Left ventricle myocardium inferior (tissue), 1 donor: ENCODE measurements at regions not wholly inside any gene's neighbourhood (a gene's known extent, or its start where the extent isn't known, plus 50 kb on each side); places are given as distances from the start of the nearest gene placed in this dataset.
A peak's percentile ranks its signal among the peaks of the same experiment; 100 is the strongest.
"Not testable (repeated sequence)": the region's sequence is repeated elsewhere in the genome, so short reads cannot be mapped to it uniquely, and the experiment has no call there.

Source experiments
- DNase-seq: peaks from one replicate; pipeline ENCODE4 v3.0.0-alpha.2; 2020
- H3K27ac ChIP-seq: fragments of 200-600 bp; replicated peaks from 2 replicates; pipeline ENCODE4 v1.8.0; 2021
- H3K27me3 ChIP-seq: fragments of 200-600 bp; 2 replicates; pipeline ENCODE4 v1.8.0; 2021; ENCODE audit warnings: low read depth
- H3K36me3 ChIP-seq: fragments of 200-600 bp; 2 replicates; pipeline ENCODE4 v1.8.0; 2021
- H3K4me1 ChIP-seq: fragments of 200-600 bp; 2 replicates; pipeline ENCODE4 v1.8.0; 2021
- H3K4me3 ChIP-seq: fragments of 200-600 bp; 2 replicates; pipeline ENCODE4 v1.8.0; 2021; ENCODE audit warnings: mild to moderate bottlenecking, moderate library complexity
- H3K9me3 ChIP-seq: fragments of 200-600 bp; replicated peaks from 2 replicates; pipeline ENCODE4 v1.8.0; 2021
- intact Hi-C: fragments of 100-400 bp; cut with micrococcal nuclease; formaldehyde crosslinking; loops from one replicate; pipeline ENCODE4 v1.11.0; 2022
- TF ChIP-seq, protein P1 (sequence below): fragments of 200-600 bp; IDR thresholded peaks from 2 replicates; pipeline ENCODE4 v1.8.0; 2021; ENCODE audit warnings: antibody characterized with exemption, mild to moderate bottlenecking, borderline replicate concordance
- donor health status: DM: no; HTN: yes; CAD: no; lungs with severe emphysema.

DNA sequence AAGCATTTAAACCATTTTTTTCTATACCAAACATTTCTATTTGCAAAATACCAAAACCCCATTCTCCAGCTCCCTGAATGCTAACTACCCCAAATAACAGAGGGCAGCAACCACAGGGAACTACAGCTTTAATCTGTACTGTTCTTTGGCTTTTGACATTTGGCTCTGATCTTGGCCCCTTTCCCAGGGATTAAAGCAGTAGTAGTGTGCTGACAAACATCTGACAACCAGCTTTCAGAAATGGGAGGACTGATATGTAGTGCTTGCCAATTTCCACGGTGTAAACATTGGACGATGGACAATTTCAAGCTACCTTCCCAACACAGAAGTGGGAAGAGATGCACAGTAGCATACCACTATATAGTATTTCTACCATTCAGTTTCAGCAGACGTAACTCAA is 88.4 kb upstream of the TEAD1 start:
- Histone ChIP-seq H3K27ac (peak overlapping the region; percentile 3), H3K4me1 (peaks cover 15% of the 10 kb centered on the region), H3K4me3 (no peak overlapping the region), H3K9me3 (no peaks in the 10 kb centered on the region), H3K36me3 (no peaks in the 10 kb centered on the region), H3K27me3 (no peaks in the 10 kb centered on the region)
- TF ChIP-seq, protein P1, sequence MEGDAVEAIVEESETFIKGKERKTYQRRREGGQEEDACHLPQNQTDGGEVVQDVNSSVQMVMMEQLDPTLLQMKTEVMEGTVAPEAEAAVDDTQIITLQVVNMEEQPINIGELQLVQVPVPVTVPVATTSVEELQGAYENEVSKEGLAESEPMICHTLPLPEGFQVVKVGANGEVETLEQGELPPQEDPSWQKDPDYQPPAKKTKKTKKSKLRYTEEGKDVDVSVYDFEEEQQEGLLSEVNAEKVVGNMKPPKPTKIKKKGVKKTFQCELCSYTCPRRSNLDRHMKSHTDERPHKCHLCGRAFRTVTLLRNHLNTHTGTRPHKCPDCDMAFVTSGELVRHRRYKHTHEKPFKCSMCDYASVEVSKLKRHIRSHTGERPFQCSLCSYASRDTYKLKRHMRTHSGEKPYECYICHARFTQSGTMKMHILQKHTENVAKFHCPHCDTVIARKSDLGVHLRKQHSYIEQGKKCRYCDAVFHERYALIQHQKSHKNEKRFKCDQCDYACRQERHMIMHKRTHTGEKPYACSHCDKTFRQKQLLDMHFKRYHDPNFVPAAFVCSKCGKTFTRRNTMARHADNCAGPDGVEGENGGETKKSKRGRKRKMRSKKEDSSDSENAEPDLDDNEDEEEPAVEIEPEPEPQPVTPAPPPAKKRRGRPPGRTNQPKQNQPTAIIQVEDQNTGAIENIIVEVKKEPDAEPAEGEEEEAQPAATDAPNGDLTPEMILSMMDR, result no peak
- no peak for DNase-seq
- intact Hi-C loops, result no loop called here

DNA sequence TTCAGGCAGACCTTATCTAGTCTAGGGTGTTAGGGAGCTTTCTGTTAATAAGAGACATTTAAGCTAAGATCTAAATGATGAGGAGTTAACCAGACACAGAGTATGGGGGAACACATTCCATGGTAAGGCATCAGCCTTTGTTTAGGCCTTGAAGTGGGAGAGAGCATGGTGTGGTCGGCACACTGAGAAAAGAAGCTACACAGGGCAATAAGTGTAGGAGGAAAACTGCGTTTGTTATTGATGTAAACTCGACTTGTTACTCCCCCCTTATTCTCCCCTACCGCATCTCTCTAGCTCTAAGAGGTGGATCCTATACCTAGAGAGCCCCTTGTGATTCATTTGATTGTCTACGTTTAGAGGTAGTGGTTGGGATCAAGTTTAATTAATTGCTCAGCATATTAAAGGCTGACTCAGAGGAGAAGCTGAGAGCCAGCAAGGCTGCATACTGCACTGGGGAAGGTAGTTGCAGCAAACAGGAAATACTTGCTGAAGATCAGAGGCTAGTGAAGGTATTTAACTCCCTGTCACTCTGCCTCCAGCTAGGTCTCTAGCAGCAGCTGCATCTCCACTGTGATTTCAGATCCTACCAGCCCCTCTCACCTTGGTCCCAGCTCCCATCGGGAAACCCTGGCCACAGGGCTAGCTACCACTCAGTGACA is 86.8 kb upstream of the TEAD1 start:
- Histone ChIP-seq H3K27me3 (no peaks in the 10 kb centered on the region), H3K27ac (no peak overlapping the region), H3K9me3 (no peaks in the 10 kb centered on the region), H3K36me3 (no peaks in the 10 kb centered on the region), H3K4me1 (peaks cover 22% of the 10 kb centered on the region), H3K4me3 (no peak overlapping the region)
- TF ChIP-seq, protein P1, result no peak
- intact Hi-C loops, result no loop called here
- DNase-seq, result no peak

DNA sequence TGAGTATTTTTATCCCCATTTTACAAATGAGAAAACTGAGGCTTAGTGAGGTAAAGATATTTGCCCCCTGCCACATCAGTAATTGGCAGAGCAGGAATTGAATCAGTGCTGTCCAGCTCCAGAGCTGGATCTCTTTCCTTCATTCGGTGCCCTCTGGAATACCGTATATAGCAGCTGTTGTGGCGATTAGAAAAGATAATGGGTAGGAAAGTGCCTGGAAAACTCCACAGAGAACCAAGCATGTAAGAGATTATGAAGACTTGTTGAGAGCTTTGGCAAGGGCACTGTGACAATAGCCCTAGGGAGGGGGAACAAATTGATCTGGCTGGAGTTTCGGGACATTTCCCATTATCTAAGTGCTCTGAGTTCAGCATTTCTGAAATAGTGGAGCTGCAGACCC is 82.5 kb upstream of the TEAD1 start:
- H3K9me3 ChIP-seq, result peaks cover 7% of the 10 kb centered on the region
- DNase-seq, result no peak
- H3K27me3 ChIP-seq, result no peaks in the 10 kb centered on the region
- peaks cover 7% of the 10 kb centered on the region for H3K4me1 ChIP-seq
- H3K27ac ChIP-seq, result peak overlapping the region; percentile 22
- intact Hi-C loops, result no loop called here
- H3K4me3 ChIP-seq, result no peak overlapping the region
- H3K36me3 ChIP-seq, result no peaks in the 10 kb centered on the region
- TF ChIP-seq, protein P1, result no peak

DNA sequence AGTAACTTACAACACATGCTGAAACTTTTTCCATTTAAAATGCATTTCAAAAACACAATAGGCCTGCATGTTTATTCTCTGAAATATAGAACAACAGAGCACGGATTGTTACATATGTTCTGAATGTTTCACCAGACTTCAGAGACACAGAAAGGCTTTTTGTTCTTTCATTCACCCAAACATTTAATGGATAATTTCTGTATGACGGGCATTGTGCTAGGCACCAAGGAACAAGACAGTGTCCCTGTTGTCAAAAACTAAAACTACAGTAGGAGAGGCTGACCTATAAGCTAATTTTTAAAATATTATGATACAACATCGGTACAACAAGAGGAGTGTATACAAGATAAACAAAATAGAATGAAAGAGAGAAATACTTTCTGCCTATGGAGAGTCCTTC is 81.9 kb upstream of the TEAD1 start:
- peaks cover 7% of the 10 kb centered on the region for H3K9me3 ChIP-seq
- peak overlapping the region; percentile 22 for H3K27ac ChIP-seq
- H3K4me1 ChIP-seq, result peaks cover 7% of the 10 kb centered on the region
- DNase-seq, result no peak
- no peaks in the 10 kb centered on the region for H3K27me3 ChIP-seq
- H3K36me3 ChIP-seq, result no peaks in the 10 kb centered on the region
- no peak overlapping the region for H3K4me3 ChIP-seq
- TF ChIP-seq, protein P1, result no peak
- intact Hi-C loops, result no loop called here

DNA sequence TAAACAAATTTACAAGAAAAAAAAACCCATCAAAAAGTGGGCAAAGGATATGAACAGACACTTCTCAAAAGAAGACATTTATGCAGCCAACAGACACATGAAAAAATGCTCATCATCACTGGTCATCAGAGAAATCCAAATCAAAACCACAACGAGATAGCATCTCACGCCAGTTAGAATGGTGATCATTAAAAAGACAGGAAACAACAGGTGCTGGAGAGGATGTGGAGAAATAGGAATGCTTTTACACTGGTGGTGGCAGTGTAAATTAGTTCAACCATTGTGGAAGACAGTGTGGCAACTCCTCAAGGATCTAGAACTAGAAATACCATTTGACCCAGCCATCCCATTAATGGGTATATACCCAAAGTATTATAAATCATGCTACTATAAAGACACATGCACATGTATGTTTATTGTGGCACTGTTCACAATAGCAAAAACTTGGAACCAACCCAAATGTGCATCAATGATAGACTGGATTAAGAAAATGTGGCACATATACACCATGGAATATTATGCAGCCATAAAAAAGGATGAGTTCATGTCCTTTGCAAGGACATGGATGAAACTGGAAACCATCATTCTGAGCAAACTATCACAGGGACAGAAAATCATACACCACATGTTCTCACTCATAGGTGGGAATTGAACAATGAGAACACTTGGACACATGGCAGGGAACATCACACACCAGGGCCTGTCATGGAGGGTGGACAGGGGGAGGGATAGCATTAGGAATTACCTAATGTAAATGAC is 79.0 kb upstream of the TEAD1 start:
- H3K4me3 ChIP-seq, H3K27me3 ChIP-seq, H3K27ac ChIP-seq, H3K9me3 ChIP-seq, H3K36me3 ChIP-seq, DNase-seq, intact Hi-C loops: not testable (repeated sequence)
- peaks cover 25% of the 10 kb centered on the region for H3K4me1 ChIP-seq
